ENCODE measurements at regions not wholly inside any gene's neighbourhood (a gene's known extent, or its start where the extent isn't known, plus 50 kb on each side); places are given as distances from the start of the nearest gene placed in this dataset.

DNA sequence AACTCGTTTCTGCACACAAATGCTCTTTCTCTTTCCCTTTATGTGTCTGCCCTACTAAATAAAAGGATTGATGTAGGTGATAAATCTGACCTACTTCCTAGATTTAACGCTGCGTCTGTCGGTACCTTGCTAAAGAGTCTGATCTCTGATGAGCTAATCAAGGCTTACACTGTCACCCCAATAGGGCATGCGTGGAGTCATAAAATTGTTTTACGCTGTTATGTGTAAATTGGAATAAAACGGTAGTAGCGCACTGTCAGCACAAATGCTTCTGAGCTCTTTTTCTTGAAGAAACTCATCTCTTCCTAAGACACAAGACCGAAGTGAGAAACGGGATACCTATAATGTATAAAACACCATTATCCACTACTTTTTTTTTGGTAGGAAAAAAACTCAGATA lies 2106.3 kb upstream of the WWC1 start:
- H3K9ac ChIP-seq (ENCODE audit: low read depth in 1 of 2, low read length in 2 of 2), result no peak overlapping the region
- H3K4me1 ChIP-seq (ENCODE audit: control insufficient read depth in 4 of 4, insufficient read depth in 4 of 4, low read length in 3 of 4), result no peaks in the 10 kb centered on the region

More for the DNA sequence above, 2106.3 kb upstream of the WWC1 start:
- Histone ChIP-seq H3K36me3 (ENCODE audit: control insufficient read depth in 4 of 4, insufficient read depth in 3 of 4, low read depth in 1 of 4, low read length in 3 of 4) (no peaks in the 10 kb centered on the region), H3K27ac (ENCODE audit: low read depth in 1 of 2, low read length in 2 of 2) (no peak overlapping the region), H3K9me3 (ENCODE audit: control insufficient read depth in 4 of 4, low read length in 3 of 4) (no peaks in the 10 kb centered on the region), H3K27me3 (ENCODE audit: control insufficient read depth in 4 of 4, insufficient read depth in 4 of 4, low read length in 3 of 4) (no peaks in the 10 kb centered on the region), H3K4me3 (ENCODE audit: low read depth in 1 of 3, low read length in 3 of 3) (no peak overlapping the region)
- 84% methylated on average over 10 of the region's 10 CpGs for WGBS
- no peak for DNase-seq (ENCODE audit: low spot score)
- TF ChIP-seq FOXA1 (IDR thresholded peaks at IDR 0.05) (no peak), TAF1 (conservative IDR thresholded peaks at IDR 0.05) (no peak), HNF4A (conservative IDR thresholded peaks at IDR 0.05) (no peak), RAD21 (IDR thresholded peaks at IDR 0.05) (no peak), NR2F2 (IDR thresholded peaks at IDR 0.05) (no peak), GABPA (IDR thresholded peaks at IDR 0.05 in 1 of 2, conservative IDR thresholded peaks at IDR 0.05 in 1 of 2) (no peak), RXRA (IDR thresholded peaks at IDR 0.05) (no peak), EGR1 (IDR thresholded peaks at IDR 0.05; ENCODE audit: low read depth in 2 of 2) (no peak), HNF4G (IDR thresholded peaks at IDR 0.05) (no peak), YY1 (IDR thresholded peaks at IDR 0.05) (no peak), JUND (IDR thresholded peaks at IDR 0.05) (no peak), FOXA2 (IDR thresholded peaks at IDR 0.05) (no peak)
- TF ChIP-seq, protein P1, sequence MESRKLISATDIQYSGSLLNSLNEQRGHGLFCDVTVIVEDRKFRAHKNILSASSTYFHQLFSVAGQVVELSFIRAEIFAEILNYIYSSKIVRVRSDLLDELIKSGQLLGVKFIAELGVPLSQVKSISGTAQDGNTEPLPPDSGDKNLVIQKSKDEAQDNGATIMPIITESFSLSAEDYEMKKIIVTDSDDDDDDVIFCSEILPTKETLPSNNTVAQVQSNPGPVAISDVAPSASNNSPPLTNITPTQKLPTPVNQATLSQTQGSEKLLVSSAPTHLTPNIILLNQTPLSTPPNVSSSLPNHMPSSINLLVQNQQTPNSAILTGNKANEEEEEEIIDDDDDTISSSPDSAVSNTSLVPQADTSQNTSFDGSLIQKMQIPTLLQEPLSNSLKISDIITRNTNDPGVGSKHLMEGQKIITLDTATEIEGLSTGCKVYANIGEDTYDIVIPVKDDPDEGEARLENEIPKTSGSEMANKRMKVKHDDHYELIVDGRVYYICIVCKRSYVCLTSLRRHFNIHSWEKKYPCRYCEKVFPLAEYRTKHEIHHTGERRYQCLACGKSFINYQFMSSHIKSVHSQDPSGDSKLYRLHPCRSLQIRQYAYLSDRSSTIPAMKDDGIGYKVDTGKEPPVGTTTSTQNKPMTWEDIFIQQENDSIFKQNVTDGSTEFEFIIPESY (IDR thresholded peaks at IDR 0.05), result no peak
- TF ChIP-seq, protein P2, sequence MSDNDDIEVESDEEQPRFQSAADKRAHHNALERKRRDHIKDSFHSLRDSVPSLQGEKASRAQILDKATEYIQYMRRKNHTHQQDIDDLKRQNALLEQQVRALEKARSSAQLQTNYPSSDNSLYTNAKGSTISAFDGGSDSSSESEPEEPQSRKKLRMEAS (IDR thresholded peaks at IDR 0.05), result no peak
- TF ChIP-seq, protein P3, sequence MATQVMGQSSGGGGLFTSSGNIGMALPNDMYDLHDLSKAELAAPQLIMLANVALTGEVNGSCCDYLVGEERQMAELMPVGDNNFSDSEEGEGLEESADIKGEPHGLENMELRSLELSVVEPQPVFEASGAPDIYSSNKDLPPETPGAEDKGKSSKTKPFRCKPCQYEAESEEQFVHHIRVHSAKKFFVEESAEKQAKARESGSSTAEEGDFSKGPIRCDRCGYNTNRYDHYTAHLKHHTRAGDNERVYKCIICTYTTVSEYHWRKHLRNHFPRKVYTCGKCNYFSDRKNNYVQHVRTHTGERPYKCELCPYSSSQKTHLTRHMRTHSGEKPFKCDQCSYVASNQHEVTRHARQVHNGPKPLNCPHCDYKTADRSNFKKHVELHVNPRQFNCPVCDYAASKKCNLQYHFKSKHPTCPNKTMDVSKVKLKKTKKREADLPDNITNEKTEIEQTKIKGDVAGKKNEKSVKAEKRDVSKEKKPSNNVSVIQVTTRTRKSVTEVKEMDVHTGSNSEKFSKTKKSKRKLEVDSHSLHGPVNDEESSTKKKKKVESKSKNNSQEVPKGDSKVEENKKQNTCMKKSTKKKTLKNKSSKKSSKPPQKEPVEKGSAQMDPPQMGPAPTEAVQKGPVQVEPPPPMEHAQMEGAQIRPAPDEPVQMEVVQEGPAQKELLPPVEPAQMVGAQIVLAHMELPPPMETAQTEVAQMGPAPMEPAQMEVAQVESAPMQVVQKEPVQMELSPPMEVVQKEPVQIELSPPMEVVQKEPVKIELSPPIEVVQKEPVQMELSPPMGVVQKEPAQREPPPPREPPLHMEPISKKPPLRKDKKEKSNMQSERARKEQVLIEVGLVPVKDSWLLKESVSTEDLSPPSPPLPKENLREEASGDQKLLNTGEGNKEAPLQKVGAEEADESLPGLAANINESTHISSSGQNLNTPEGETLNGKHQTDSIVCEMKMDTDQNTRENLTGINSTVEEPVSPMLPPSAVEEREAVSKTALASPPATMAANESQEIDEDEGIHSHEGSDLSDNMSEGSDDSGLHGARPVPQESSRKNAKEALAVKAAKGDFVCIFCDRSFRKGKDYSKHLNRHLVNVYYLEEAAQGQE (IDR thresholded peaks at IDR 0.05), result no peak
- TF ChIP-seq, protein P4, sequence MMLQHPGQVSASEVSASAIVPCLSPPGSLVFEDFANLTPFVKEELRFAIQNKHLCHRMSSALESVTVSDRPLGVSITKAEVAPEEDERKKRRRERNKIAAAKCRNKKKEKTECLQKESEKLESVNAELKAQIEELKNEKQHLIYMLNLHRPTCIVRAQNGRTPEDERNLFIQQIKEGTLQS (IDR thresholded peaks at IDR 0.05), result no peak
- TF ChIP-seq, protein P5, sequence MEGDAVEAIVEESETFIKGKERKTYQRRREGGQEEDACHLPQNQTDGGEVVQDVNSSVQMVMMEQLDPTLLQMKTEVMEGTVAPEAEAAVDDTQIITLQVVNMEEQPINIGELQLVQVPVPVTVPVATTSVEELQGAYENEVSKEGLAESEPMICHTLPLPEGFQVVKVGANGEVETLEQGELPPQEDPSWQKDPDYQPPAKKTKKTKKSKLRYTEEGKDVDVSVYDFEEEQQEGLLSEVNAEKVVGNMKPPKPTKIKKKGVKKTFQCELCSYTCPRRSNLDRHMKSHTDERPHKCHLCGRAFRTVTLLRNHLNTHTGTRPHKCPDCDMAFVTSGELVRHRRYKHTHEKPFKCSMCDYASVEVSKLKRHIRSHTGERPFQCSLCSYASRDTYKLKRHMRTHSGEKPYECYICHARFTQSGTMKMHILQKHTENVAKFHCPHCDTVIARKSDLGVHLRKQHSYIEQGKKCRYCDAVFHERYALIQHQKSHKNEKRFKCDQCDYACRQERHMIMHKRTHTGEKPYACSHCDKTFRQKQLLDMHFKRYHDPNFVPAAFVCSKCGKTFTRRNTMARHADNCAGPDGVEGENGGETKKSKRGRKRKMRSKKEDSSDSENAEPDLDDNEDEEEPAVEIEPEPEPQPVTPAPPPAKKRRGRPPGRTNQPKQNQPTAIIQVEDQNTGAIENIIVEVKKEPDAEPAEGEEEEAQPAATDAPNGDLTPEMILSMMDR (IDR thresholded peaks at IDR 0.05; ENCODE audit: low read depth, low read length, missing input control), result no peak

Data from liver (tissue), 8 donors.